ENCODE measurements at regions not wholly inside any gene's neighbourhood (a gene's known extent, or its start where the extent isn't known, plus 50 kb on each side); places are given as distances from the start of the nearest gene placed in this dataset.

GRCh38 chr2:145483854-145484253, 963.9 kb upstream of the ZEB2 start:
- Histone ChIP-seq H2AFZ (ENCODE audit: low read depth, low read length, poor library complexity, severe bottlenecking) (no peak overlapping the region), H3K79me2 (ENCODE audit: insufficient read depth, low read length) (no peaks in the 10 kb centered on the region), H3K9me3 (ENCODE audit: control insufficient read depth in 1 of 2, insufficient read depth in 1 of 2, low read depth in 1 of 2, low read length in 2 of 2) (no peaks in the 10 kb centered on the region), H3K4me3 (replicated peaks in 1 of 2; ENCODE audit: low read depth in 1 of 2, low read length in 2 of 2) (no peak overlapping the region), H3K27ac (ENCODE audit: low read depth, low read length) (no peak overlapping the region), H3K27me3 (ENCODE audit: insufficient read depth, low read length) (no peaks in the 10 kb centered on the region), H3K4me1 (ENCODE audit: control insufficient read depth in 1 of 2, insufficient read depth in 2 of 2, low read length in 2 of 2) (peaks cover 3 to 6% of the 10 kb centered on the region in 2 experiments; a peak in 3 of 4 replicates), H3K4me2 (ENCODE audit: low read length) (no peak overlapping the region), H3K36me3 (ENCODE audit: control insufficient read depth in 1 of 2, insufficient read depth in 2 of 2, low read length in 2 of 2) (no peaks in the 10 kb centered on the region), H3K9me2 (ENCODE audit: insufficient read depth) (no peaks in the 10 kb centered on the region), H4K20me1 (ENCODE audit: insufficient read depth) (no peaks in the 10 kb centered on the region), H3K9ac (ENCODE audit: low read length) (no peak overlapping the region)
- intact Hi-C loops (cut with micrococcal nuclease) = no loop called here
- POLR2A ChIA-PET = no interaction called here
- RAD21 ChIA-PET (ENCODE audit: low non-redundant PET in 1 of 2, low total read pairs in 2 of 2, uncharacterized antibody in 2 of 2, unreplicated experiment in 2 of 2) = no interaction called here
- ATAC-seq (no peak), DNase-seq (ENCODE audit: low read depth, low spot score) (no peak)
- TF ChIP-seq TCF7L2 (IDR thresholded peaks at IDR 0.05; ENCODE audit: borderline replicate concordance, extremely low read depth, insufficient read depth, insufficient read length) = no peak
- no peak for TF ChIP-seq SP1 (IDR thresholded peaks at IDR 0.05; ENCODE audit: low read depth)
- TF ChIP-seq JUND (IDR thresholded peaks at IDR 0.05) = no peak
- TF ChIP-seq RAD21 (IDR thresholded peaks at IDR 0.05; ENCODE audit: low read depth) = no peak
- no peak for TF ChIP-seq SRF (IDR thresholded peaks at IDR 0.05; ENCODE audit: low read depth)
- TF ChIP-seq CEBPB (IDR thresholded peaks at IDR 0.05; ENCODE audit: low read depth) = no peak
- TF ChIP-seq FOSL1 (IDR thresholded peaks at IDR 0.05; ENCODE audit: low read depth) = no peak
- TF ChIP-seq POLR2A (IDR thresholded peaks at IDR 0.05; ENCODE audit: borderline replicate concordance, extremely low read depth, insufficient read depth, insufficient read length) = no peak
- TF ChIP-seq REST (IDR thresholded peaks at IDR 0.05; ENCODE audit: low read depth) = no peak
- no peak for TF ChIP-seq CTCF (IDR thresholded peaks at IDR 0.05 in 2 of 3, conservative IDR thresholded peaks at IDR 0.05 in 1 of 3; ENCODE audit: borderline replicate concordance in 1 of 3, insufficient read depth in 1 of 3, low read depth in 2 of 3, low read length in 2 of 3)
- no peak for TF ChIP-seq SIN3A (IDR thresholded peaks at IDR 0.05; ENCODE audit: low read depth)
- no peak for TF ChIP-seq POLR2AphosphoS5 (IDR thresholded peaks at IDR 0.05; ENCODE audit: low read depth, low read length)
- no peak for TF ChIP-seq ATF3 (IDR thresholded peaks at IDR 0.05)
- TF ChIP-seq ELF1 (IDR thresholded peaks at IDR 0.05; ENCODE audit: borderline replicate concordance, low read depth) = no peak
- no peak for TF ChIP-seq ZBTB33 (IDR thresholded peaks at IDR 0.05; ENCODE audit: extremely low read depth, insufficient replicate concordance, low read length)
- TF ChIP-seq CBX3 (IDR thresholded peaks at IDR 0.05; ENCODE audit: low read depth) = no peak
- no peak for TF ChIP-seq EGR1 (IDR thresholded peaks at IDR 0.05; ENCODE audit: low read depth)
- TF ChIP-seq EZH2 (IDR thresholded peaks at IDR 0.05) = no peak
- TF ChIP-seq YY1 (IDR thresholded peaks at IDR 0.05; ENCODE audit: extremely low read depth, insufficient replicate concordance, low read depth, low read length) = no peak
- CTCF ChIA-PET = no interaction called here
- BruUV-seq (replicated peaks) = no TSS peak
